ENCODE measurements at regions not wholly inside any gene's neighbourhood (a gene's known extent, or its start where the extent isn't known, plus 50 kb on each side); places are given as distances from the start of the nearest gene placed in this dataset.
"Not testable (repeated sequence)": the region's sequence is repeated elsewhere in the genome, so short reads cannot be mapped to it uniquely, and the experiment has no call there.

DNA sequence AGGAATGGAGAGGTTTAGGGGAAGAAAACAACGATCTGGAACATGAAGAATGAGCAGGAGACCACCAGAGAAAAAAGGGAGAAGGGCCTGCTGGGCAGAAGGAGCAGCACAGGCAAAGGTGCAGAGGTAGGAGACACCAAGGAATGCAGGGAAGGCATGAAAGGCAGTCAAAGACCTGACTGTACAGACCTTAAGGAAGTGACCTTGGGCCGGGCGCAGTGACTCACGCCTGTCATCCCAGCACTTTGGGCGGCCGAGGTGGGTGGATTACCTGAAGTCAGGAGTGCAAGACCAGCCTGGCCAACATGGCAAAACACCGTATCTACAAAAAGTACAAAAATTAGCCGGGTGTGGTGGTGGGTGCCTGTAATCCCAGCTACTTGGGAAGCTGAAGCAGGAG is 157.7 kb upstream of the ATP10A start:
- DNase-seq = no peak
- H3K27me3 Mint-ChIP-seq = no peaks in the 10 kb centered on the region
- no peaks in the 10 kb centered on the region for H3K36me3 Mint-ChIP-seq
- no peak overlapping the region for H3K27ac Mint-ChIP-seq
- no peaks in the 10 kb centered on the region for H3K9me3 Mint-ChIP-seq
- no peaks in the 10 kb centered on the region for H3K4me1 Mint-ChIP-seq
- no peak overlapping the region for H3K4me3 Mint-ChIP-seq

DNA sequence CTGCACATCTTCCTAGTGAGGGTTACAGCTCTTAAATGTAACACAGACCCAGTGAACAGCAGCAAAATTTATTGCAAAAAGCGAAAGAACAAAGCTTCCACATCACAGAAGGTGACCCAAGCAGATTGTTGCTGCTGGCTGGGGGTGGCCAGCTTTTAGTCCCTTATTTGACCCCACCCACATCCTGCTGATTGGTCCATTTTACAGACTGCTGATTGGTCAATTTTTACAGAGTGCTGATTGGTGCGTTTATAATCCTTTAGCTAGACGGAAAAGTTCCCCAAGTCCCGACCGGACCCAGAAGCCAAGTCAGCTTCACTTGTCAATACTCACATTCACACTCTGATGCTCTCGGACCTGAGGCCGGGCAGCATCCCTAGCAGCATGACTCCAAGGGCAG is 154.5 kb upstream of the ATP10A start:
- no peak for DNase-seq
- Mint-ChIP-seq H3K36me3 (no peaks in the 10 kb centered on the region), H3K27me3 (peaks cover 11% of the 10 kb centered on the region), H3K9me3 (no peaks in the 10 kb centered on the region), H3K4me3 (no peak overlapping the region), H3K27ac (no peak overlapping the region), H3K4me1 (no peaks in the 10 kb centered on the region)

DNA sequence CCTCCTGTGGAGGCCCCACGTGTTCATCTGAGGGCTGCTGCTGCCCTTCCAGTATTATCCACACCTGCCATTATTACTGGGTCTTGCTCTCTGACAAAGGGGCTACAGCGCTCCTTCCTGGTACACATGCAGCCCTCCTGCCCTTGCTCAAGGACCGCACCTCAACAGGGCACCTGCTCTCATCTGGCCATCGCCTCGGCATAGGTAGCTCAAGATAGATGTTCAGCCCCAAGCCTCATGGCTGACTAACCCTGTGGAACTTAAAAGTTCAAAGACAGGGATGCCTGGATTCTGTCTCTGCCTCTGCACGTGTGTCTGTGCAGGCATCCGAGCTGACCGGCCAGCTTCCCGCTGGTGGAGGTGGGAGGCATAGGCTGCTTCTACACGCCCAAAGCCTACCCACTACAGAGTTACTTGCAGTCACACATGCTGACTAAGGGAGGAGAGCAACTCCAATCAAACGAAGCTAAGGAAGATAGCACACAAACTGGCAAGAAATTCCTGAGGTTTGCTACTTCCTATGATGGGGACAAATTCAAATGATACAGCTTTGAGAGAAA is 152.5 kb upstream of the ATP10A start:
- H3K4me3 Mint-ChIP-seq = no peak overlapping the region
- H3K4me1 Mint-ChIP-seq = no peaks in the 10 kb centered on the region
- no peak overlapping the region for H3K27ac Mint-ChIP-seq
- no peaks in the 10 kb centered on the region for H3K36me3 Mint-ChIP-seq
- DNase-seq = no peak
- peaks cover 15% of the 10 kb centered on the region for H3K27me3 Mint-ChIP-seq
- H3K9me3 Mint-ChIP-seq = no peaks in the 10 kb centered on the region

DNA sequence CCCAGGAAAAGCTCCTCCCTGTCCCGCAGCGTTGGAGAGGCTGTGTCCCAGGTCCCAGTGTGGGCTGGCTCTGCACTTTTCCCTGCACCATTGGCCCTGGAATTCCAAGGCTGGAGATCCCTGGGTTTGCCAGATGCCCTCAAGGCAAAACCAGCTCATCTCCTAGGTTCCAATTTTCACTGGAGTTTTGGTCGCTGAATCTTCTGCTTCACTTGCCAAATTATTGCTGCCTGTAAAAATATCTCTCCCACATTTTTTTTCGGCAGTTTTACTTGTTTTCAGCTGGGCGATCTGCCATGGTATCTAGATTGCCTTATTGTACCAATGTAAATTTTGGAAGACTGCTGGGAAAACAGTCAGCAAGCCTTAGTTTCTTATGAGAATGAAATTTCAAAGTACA is 150.9 kb upstream of the ATP10A start:
- Mint-ChIP-seq H3K4me1 (no peaks in the 10 kb centered on the region), H3K27me3 (peaks cover 15% of the 10 kb centered on the region), H3K9me3 (no peaks in the 10 kb centered on the region), H3K27ac (no peak overlapping the region), H3K4me3 (no peak overlapping the region), H3K36me3 (no peaks in the 10 kb centered on the region)
- DNase-seq = no peak

DNA sequence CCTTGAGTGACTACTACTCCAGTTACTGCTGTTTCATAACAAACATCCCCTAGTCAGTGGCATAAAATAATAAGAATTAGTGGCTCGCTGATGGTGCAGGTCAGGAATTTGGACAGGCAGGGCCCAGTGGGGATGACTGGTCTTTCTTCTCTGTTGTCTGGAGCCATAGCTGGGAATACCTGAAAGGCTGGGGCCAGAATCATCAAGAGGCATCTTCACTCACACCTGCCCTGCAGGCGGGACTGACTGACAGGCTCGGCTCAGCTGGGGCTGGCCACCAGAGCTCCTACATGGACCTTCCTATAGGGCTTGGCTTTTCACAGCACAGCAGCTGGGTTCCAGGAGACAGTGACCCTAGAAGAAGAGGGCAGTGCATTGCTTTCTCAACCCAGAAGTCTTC is 148.8 kb upstream of the ATP10A start:
- no peak overlapping the region for H3K27ac Mint-ChIP-seq
- no peaks in the 10 kb centered on the region for H3K36me3 Mint-ChIP-seq

DNA sequence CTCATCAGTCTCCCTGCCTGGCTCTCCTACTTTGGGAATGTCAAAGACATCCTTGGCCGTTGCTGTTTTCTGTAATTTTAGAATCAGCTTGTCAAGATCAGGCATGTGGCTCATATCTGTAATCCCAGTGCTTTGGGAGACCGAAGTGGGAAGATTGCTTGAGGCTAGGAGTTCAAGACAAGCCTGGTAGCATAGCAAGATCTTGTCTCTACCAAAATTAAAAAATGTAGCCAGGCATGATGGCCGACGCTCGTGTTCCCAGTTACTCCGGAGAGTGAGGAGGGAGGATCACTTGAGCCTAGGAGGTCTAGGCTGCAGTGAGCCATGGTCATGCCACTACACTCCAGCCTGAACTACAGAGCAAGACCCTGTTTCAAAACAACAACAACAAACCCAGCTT is 144.0 kb upstream of the ATP10A start:
- no peak for DNase-seq
- no peaks in the 10 kb centered on the region for H3K4me1 Mint-ChIP-seq
- H3K9me3 Mint-ChIP-seq = no peaks in the 10 kb centered on the region
- no peak overlapping the region for H3K4me3 Mint-ChIP-seq
- peaks cover 4% of the 10 kb centered on the region for H3K27me3 Mint-ChIP-seq
- no peaks in the 10 kb centered on the region for H3K36me3 Mint-ChIP-seq
- no peak overlapping the region for H3K27ac Mint-ChIP-seq

More for the DNA sequence above, 148.8 kb upstream of the ATP10A start:
- H3K4me3 Mint-ChIP-seq = no peak overlapping the region
- H3K4me1 Mint-ChIP-seq = no peaks in the 10 kb centered on the region
- H3K27me3 Mint-ChIP-seq = peaks cover 15% of the 10 kb centered on the region
- no peak for DNase-seq
- H3K9me3 Mint-ChIP-seq = no peaks in the 10 kb centered on the region

DNA sequence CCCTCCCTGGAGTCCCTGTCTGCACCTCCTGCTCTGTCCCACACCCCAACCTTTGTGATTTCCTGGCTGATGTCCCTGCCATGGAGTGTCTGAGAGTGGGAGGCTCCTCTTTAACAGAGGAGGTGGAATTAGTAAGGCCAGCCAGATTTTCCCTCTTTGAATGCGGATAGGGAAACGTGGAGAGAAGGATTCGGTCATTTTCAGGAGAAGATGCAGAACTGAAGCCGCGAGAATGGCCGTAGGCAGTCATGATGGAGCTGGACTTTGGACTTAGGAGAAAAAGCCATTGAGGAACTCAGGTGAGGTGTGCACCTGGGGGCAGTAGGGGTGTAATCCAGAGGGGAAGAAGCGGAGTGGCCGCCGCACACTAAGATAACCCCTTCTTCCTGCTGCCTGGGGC is 138.1 kb upstream of the ATP10A start:
- DNase-seq = no peak
- H3K4me3 Mint-ChIP-seq = no peak overlapping the region
- H3K27me3 Mint-ChIP-seq = peaks cover 4% of the 10 kb centered on the region
- H3K36me3 Mint-ChIP-seq = no peaks in the 10 kb centered on the region
- H3K27ac Mint-ChIP-seq = no peak overlapping the region
- no peaks in the 10 kb centered on the region for H3K4me1 Mint-ChIP-seq
- H3K9me3 Mint-ChIP-seq = peaks cover 3% of the 10 kb centered on the region

DNA sequence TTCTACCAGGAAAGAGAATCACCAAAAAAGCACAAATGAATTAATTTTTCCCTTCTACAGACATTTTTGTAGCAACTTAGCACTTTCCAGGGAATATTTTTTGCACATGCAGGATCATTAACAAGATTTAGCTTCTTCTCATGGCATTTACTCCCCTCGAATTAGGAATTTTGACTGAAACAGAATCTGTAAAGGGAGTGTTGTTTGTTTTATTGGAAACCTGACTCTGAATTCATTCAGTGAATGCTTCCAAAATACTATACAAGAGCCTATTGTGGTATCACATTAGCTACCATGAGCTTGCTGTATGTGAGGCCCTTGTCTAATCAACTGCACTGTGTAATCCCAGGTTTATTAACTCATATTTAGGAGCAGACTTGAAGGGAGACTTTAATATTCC is 130.4 kb upstream of the ATP10A start:
- peaks cover 3% of the 10 kb centered on the region for H3K9me3 Mint-ChIP-seq
- no peak overlapping the region for H3K4me3 Mint-ChIP-seq
- no peaks in the 10 kb centered on the region for H3K36me3 Mint-ChIP-seq
- no peak overlapping the region for H3K27ac Mint-ChIP-seq
- H3K4me1 Mint-ChIP-seq = no peaks in the 10 kb centered on the region
- H3K27me3 Mint-ChIP-seq = no peaks in the 10 kb centered on the region
- DNase-seq = no peak

DNA sequence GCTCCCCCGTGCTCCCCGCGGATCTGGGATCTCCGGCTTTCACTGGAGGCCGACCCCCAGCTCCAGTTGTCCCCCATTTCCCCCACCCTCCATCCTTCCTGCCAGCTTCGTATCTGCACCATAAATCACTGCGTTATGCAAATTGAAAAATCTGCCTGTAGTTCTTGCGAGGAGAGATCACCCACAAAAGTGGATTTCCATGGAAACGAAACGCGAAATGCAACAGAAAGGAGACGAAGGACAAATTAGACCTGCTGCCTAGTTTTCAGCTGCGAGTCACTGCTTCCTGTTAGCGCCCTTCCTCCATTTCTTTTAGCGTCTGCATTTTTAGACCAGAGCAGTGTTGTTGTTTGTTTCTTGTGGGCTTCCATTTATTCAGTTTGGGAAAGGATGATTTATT is 127.1 kb upstream of the ATP10A start:
- Mint-ChIP-seq H3K4me3 (no peak overlapping the region), H3K27ac (no peak overlapping the region), H3K36me3 (no peaks in the 10 kb centered on the region), H3K4me1 (no peaks in the 10 kb centered on the region), H3K9me3 (no peaks in the 10 kb centered on the region), H3K27me3 (no peaks in the 10 kb centered on the region)
- DNase-seq = no peak

DNA sequence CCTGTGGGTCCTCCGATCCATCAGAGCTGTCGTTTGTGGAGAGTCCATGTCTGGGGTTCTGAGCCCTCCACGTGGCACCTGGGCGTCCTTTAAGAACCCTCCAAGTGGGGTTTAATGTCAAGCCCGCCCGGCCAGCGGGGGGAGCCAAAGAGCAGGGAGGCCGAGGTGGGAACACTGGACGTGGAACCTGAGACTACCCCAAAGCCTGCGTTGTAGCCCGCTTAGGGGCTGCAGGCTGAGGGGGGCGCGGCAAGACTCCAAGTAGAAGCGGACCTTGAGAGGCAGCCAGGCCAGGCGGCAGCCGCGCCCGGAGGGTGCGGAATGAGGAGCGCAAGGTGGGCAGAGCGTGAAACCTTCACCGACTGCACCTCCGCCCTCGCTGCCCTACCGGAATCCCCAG is 126.2 kb upstream of the ATP10A start:
- DNase-seq = peak; percentile 3
- Mint-ChIP-seq H3K9me3 (no peaks in the 10 kb centered on the region), H3K4me3 (no peak overlapping the region), H3K27me3 (no peaks in the 10 kb centered on the region), H3K27ac (no peak overlapping the region), H3K36me3 (no peaks in the 10 kb centered on the region), H3K4me1 (no peaks in the 10 kb centered on the region)

DNA sequence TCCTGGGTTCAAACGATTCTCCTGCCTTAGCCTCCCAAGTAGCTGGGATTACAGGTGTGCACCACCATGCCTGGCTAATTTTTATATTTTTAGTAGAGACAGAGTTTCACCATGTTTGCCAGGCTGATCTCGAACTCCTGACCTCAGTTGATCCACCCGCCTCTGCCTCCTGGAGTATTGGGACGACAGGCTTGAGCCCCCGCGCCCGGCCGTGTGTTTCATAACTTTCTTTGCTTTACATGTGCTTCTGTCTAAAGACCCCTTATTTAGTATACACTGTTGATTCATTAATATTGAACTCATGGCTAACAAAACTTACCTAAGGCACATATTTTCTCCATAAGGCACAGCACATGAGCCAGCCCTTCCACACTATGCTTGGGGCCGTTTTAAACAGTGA is 125.6 kb upstream of the ATP10A start:
- not testable (repeated sequence) for H3K36me3 Mint-ChIP-seq, H3K4me3 Mint-ChIP-seq, H3K4me1 Mint-ChIP-seq, H3K27me3 Mint-ChIP-seq, H3K9me3 Mint-ChIP-seq, H3K27ac Mint-ChIP-seq, DNase-seq

DNA sequence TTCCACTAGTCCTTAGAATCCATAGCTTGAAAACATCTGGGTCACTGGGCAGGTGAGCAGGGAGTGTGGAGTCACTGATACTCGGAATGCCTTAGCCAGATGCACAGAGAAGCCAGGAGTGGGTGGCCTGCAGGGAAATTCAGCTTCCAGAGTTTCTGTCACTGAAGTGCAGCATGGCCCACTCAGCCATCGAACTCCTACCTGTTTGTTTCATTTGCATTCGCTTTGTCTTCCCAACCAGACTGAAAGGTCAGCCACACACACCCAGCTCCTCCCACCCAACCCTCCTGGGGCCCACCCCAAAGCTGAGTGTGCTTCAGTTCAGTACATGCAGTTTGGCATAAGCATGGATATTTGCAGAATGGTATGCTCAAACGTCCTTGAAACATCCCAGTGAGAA is 124.5 kb upstream of the ATP10A start:
- Mint-ChIP-seq H3K27me3 (no peaks in the 10 kb centered on the region), H3K27ac (no peak overlapping the region), H3K4me1 (no peaks in the 10 kb centered on the region), H3K36me3 (no peaks in the 10 kb centered on the region), H3K4me3 (no peak overlapping the region), H3K9me3 (no peaks in the 10 kb centered on the region)
- DNase-seq = no peak

DNA sequence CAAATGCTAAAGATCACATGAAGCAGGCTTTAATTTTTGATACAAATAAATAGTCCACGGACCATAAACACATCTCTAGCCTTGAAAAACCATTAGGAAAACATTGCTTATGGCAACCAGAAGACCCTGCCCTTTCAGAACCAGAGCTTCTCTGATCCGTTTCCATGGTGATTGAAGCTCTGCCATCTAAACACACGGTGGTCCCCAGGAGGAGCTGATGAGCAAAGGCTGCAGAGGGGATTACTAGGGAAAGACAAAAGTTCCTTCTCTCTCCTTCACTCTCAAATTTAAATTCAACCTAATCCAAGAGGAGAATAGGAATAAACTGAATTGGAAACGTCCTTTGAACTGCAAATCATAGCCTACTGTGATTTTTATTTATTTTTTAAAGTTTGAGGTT is 122.0 kb upstream of the ATP10A start:
- H3K36me3 Mint-ChIP-seq = no peaks in the 10 kb centered on the region
- H3K9me3 Mint-ChIP-seq = no peaks in the 10 kb centered on the region
- peaks cover 3% of the 10 kb centered on the region for H3K27me3 Mint-ChIP-seq
- H3K4me3 Mint-ChIP-seq = no peak overlapping the region
- H3K27ac Mint-ChIP-seq = no peak overlapping the region
- H3K4me1 Mint-ChIP-seq = no peaks in the 10 kb centered on the region
- DNase-seq = no peak

DNA sequence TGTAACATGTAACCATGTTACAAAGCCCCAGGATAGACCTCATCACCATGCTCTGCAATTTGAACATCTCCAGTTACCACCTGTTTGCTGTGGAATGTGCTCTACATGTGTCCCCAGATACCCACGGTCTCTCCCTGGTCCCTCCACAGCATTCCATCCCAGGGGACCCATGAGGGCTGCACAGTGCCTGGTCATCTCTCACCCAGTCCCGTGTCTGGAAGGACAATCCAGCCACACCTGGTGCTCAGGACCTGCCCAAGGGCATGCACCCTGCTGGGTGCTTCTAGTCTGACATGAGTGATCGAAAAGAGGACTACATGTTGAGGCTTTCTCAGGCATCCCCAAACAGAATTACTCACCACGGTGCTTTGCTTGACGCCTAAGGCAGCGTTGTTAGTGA is 119.6 kb upstream of the ATP10A start:
- H3K27ac Mint-ChIP-seq = no peak overlapping the region
- no peaks in the 10 kb centered on the region for H3K9me3 Mint-ChIP-seq
- no peak for DNase-seq
- no peaks in the 10 kb centered on the region for H3K4me1 Mint-ChIP-seq
- no peak overlapping the region for H3K4me3 Mint-ChIP-seq
- H3K27me3 Mint-ChIP-seq = peaks cover 3% of the 10 kb centered on the region
- H3K36me3 Mint-ChIP-seq = no peaks in the 10 kb centered on the region

DNA sequence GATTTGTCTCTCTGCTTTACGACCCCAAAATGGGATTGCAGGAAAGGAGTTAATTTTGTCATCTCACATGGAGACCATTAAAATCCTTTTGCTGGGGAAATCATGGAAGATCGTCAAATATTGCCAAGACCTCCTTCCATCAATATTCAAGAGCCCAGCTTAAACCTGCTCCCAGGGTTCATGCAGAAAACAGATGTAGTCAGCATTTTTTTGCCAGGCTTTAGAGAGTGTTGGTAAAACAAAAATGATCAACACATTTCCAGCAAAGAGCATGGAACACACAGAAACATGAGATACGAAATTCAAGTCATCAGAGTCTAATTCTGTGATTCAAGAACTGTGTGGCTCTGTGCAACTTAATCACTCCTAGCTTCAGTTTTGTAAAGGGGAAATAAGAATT is 118.0 kb upstream of the ATP10A start:
- Mint-ChIP-seq H3K27me3 (peaks cover 3% of the 10 kb centered on the region), H3K9me3 (no peaks in the 10 kb centered on the region), H3K36me3 (no peaks in the 10 kb centered on the region), H3K4me3 (no peak overlapping the region), H3K4me1 (no peaks in the 10 kb centered on the region), H3K27ac (no peak overlapping the region)
- no peak for DNase-seq

DNA sequence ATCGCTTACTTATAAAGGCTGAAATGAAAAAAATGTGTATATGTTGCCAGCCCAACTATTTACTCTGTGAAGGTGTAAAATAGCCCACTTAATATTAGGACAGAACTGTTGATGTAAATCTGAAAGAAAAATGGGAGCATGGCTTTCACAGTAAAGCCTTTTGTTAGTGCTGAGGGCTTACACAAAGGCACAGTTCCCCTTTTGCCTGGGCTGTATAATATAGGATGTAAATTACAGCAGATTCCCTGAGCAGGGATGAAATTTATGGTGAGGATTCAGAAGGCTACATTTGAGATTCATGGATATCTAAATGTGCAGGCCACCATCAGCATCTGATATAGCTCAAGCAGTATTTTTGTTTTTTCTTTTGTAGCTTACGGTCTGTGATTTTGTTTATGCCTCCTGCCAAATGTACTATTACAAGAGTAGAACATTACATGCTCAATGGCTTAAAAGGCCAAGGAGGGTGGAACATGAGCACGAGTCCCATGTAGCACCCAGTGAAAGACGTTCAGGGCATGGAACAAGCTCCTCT is 109.1 kb upstream of the ATP10A start:
- H3K4me3 Mint-ChIP-seq = no peak overlapping the region
- no peaks in the 10 kb centered on the region for H3K4me1 Mint-ChIP-seq
- H3K27ac Mint-ChIP-seq = no peak overlapping the region
- DNase-seq = no peak
- H3K9me3 Mint-ChIP-seq = no peaks in the 10 kb centered on the region
- no peaks in the 10 kb centered on the region for H3K36me3 Mint-ChIP-seq
- H3K27me3 Mint-ChIP-seq = peaks cover 9% of the 10 kb centered on the region

DNA sequence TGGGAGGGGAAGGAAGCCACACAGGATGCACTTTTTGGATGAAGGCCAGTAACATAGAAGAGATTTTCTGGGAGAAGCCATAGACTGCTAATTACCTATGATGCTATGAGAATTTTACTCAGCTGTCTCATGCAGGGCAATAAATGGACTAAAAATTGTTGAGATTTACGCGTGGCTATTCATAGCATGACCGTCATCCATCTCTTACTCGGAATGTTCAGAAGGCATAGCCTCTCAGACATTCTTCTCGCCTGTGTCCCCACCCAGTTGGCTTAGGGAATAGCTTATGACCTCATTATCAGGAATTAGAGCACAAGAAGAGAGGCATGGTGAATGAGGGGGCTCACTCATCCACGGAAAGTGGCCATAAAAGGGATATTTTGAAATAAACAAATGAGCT is 107.9 kb upstream of the ATP10A start:
- no peaks in the 10 kb centered on the region for H3K36me3 Mint-ChIP-seq
- H3K4me1 Mint-ChIP-seq = no peaks in the 10 kb centered on the region
- peaks cover 9% of the 10 kb centered on the region for H3K27me3 Mint-ChIP-seq
- H3K9me3 Mint-ChIP-seq = no peaks in the 10 kb centered on the region
- no peak for DNase-seq
- no peak overlapping the region for H3K27ac Mint-ChIP-seq
- H3K4me3 Mint-ChIP-seq = no peak overlapping the region

All from activated naive CD8-positive, alpha-beta T cell treated with anti-CD3 and anti-CD28 coated beads for 36 hours (primary cell).